PFSK-1 (cell line): ENCODE measurements at regions not wholly inside any gene's neighbourhood (a gene's known extent, or its start where the extent isn't known, plus 50 kb on each side); places are given as distances from the start of the nearest gene placed in this dataset.

ENCODE experiments used
- FOXP2 ChIP-seq: optimal IDR thresholded peaks from 2 replicates; pipeline ENCODE3; 2011; ENCODE audit warnings: borderline replicate concordance, control low read depth, inconsistent platforms; ENCODE audit not compliant: insufficient read depth; ENCODE audit errors: extremely low read length, extremely low read depth
- POLR2AphosphoS5 ChIP-seq: IDR thresholded peaks from 2 replicates; pipeline ENCODE4 v1.6.1; 2012; ENCODE audit warnings: low read depth, mild to moderate bottlenecking, control low read depth, low read length, moderate library complexity
- SIN3A ChIP-seq: IDR thresholded peaks from 2 replicates; pipeline ENCODE4 v1.6.1; 2012; ENCODE audit warnings: mild to moderate bottlenecking, low read length, moderate library complexity, borderline replicate concordance; ENCODE audit not compliant: insufficient read depth
- TAF1 ChIP-seq: IDR thresholded peaks from 2 replicates; pipeline ENCODE4 v1.6.1; 2012; ENCODE audit warnings: low read length, control low read depth, borderline replicate concordance; ENCODE audit not compliant: insufficient read depth
- TF ChIP-seq, protein P1 (sequence below), 2 experiments: IDR thresholded peaks; 2 replicates each; pipeline versions ENCODE4 v1.6.1 to v1.8.0; 2011 to 2012; ENCODE audit warnings: low read depth in 2 of 2, low read length in 2 of 2, control low read depth in 1 of 2, inconsistent platforms in 1 of 2, mild to moderate bottlenecking in 1 of 2, moderate library complexity in 1 of 2; ENCODE audit not compliant: insufficient read depth in 1 of 2

- TF ChIP-seq TAF1 (no peak), FOXP2 (no peak), SIN3A (no peak), POLR2AphosphoS5 (no peak)
- TF ChIP-seq, protein P1, sequence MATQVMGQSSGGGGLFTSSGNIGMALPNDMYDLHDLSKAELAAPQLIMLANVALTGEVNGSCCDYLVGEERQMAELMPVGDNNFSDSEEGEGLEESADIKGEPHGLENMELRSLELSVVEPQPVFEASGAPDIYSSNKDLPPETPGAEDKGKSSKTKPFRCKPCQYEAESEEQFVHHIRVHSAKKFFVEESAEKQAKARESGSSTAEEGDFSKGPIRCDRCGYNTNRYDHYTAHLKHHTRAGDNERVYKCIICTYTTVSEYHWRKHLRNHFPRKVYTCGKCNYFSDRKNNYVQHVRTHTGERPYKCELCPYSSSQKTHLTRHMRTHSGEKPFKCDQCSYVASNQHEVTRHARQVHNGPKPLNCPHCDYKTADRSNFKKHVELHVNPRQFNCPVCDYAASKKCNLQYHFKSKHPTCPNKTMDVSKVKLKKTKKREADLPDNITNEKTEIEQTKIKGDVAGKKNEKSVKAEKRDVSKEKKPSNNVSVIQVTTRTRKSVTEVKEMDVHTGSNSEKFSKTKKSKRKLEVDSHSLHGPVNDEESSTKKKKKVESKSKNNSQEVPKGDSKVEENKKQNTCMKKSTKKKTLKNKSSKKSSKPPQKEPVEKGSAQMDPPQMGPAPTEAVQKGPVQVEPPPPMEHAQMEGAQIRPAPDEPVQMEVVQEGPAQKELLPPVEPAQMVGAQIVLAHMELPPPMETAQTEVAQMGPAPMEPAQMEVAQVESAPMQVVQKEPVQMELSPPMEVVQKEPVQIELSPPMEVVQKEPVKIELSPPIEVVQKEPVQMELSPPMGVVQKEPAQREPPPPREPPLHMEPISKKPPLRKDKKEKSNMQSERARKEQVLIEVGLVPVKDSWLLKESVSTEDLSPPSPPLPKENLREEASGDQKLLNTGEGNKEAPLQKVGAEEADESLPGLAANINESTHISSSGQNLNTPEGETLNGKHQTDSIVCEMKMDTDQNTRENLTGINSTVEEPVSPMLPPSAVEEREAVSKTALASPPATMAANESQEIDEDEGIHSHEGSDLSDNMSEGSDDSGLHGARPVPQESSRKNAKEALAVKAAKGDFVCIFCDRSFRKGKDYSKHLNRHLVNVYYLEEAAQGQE (IDR thresholded peaks at IDR 0.05; ENCODE audit: insufficient read depth in 1 of 2, low read depth in 2 of 2, low read length in 2 of 2): no peak
Observed at GRCh38 chr11:23990346-23991164, 506.3 kb upstream of the LUZP2 start.

GRCh38 chr11:23991165-23991539 is 505.7 kb upstream of the LUZP2 start:
- TF ChIP-seq, protein P1 (IDR thresholded peaks at IDR 0.05; ENCODE audit: insufficient read depth in 1 of 2, low read depth in 2 of 2, low read length in 2 of 2): no peak
- TF ChIP-seq TAF1 (no peak), POLR2AphosphoS5 (no peak), SIN3A (no peak), FOXP2 (no peak)

- TF ChIP-seq FOXP2: no peak
- no peak for TF ChIP-seq POLR2AphosphoS5
- no peak for TF ChIP-seq SIN3A
- TF ChIP-seq, protein P1 (IDR thresholded peaks at IDR 0.05; ENCODE audit: insufficient read depth in 1 of 2, low read depth in 2 of 2, low read length in 2 of 2): no peak
- TF ChIP-seq TAF1: no peak
Observed at GRCh38 chr11:23995891-23996290, 501.0 kb upstream of the LUZP2 start.

DNA sequence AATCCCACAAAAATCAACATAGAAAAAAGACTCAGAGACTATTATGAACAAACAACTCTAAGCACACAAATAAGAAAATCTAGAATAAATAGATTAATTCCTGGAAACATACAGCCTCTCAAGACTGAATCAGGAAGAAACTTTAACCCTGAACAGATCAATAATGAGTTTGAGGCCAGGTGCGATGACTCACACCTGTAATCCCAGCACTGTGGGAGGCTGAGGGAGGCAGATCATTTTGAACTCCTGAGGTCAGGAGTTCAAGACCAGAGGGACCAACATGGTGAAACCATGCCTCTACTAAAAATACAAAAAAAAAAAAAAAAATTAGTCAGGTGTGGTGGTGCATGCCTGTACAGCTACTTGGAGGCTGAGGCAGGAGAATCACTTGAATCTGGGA is 499.5 kb upstream of the LUZP2 start:
- TF ChIP-seq, protein P1 (IDR thresholded peaks at IDR 0.05; ENCODE audit: insufficient read depth in 1 of 2, low read depth in 2 of 2, low read length in 2 of 2): no peak
- TF ChIP-seq FOXP2 (no peak), POLR2AphosphoS5 (no peak), SIN3A (no peak), TAF1 (no peak)
